OCI-LY1 (cell line): ENCODE measurements at regions not wholly inside any gene's neighbourhood (a gene's known extent, or its start where the extent isn't known, plus 50 kb on each side); places are given as distances from the start of the nearest gene placed in this dataset.

Experiments used
- H2AFZ ChIP-seq: fragments of 200-600 bp; sonication (generic), shearing (Covaris generic); 2 replicates; pipeline ENCODE4 v1.6.0; 2014; ENCODE audit warnings: antibody characterized with exemption, mild to moderate bottlenecking, low read length
- H3F3A ChIP-seq: fragments of 200-600 bp; sonication (generic), shearing (Covaris generic); 2 replicates; pipeline ENCODE4 v1.6.0; 2014; ENCODE audit warnings: mild to moderate bottlenecking, antibody characterized with exemption, low read length, moderate library complexity; ENCODE audit not compliant: insufficient read depth
- H3K27ac ChIP-seq: fragments of 200-600 bp; sonication (generic); 2 replicates; pipeline ENCODE4 v1.5.1; 2014; ENCODE audit warnings: low read length, mixed run types, mild to moderate bottlenecking, low read depth; ENCODE audit not compliant: poor library complexity, severe bottlenecking
- H3K27me3 ChIP-seq: fragments of 200-600 bp; sonication (generic); 2 replicates; pipeline ENCODE4 v1.6.0; 2014; ENCODE audit warnings: antibody characterized with exemption, mild to moderate bottlenecking, low read length, moderate library complexity; ENCODE audit not compliant: insufficient read depth
- H3K36me3 ChIP-seq: fragments of 200-600 bp; sonication (generic); 2 replicates; pipeline ENCODE4 v1.6.1; 2014; ENCODE audit warnings: mild to moderate bottlenecking, antibody characterized with exemption, low read length, moderate library complexity, mixed read lengths; ENCODE audit not compliant: insufficient read depth
- H3K4me1 ChIP-seq: fragments of 200-600 bp; sonication (generic); 2 replicates; pipeline ENCODE4 v1.5.1; 2014; ENCODE audit warnings: mild to moderate bottlenecking, low read length, moderate library complexity; ENCODE audit not compliant: insufficient read depth, severe bottlenecking
- H3K4me2 ChIP-seq: fragments of 200-600 bp; sonication (generic), shearing (Covaris generic); 2 replicates; pipeline ENCODE4 v1.6.1; 2014; ENCODE audit warnings: low read length
- H3K4me3 ChIP-seq: fragments of 200-600 bp; sonication (generic); 2 replicates; pipeline ENCODE4 v1.5.1; 2014; ENCODE audit warnings: low read length, low read depth, mild to moderate bottlenecking, mixed read lengths; ENCODE audit not compliant: poor library complexity, severe bottlenecking
- H3K79me2 ChIP-seq: fragments of 200-600 bp; shearing (Covaris generic); 2 replicates; pipeline ENCODE4 v1.6.1; 2016; ENCODE audit warnings: mixed run types, low read length, mixed read lengths; ENCODE audit not compliant: insufficient read depth
- H3K9ac ChIP-seq: fragments of 200-600 bp; sonication (generic), shearing (Covaris generic); 2 replicates; pipeline ENCODE4 v1.6.1; 2014; ENCODE audit warnings: mild to moderate bottlenecking, low read length, mixed read lengths
- H3K9me2 ChIP-seq: fragments of 200-600 bp; sonication (generic), shearing (Covaris generic); 2 replicates; pipeline ENCODE4 v1.6.1; 2014; ENCODE audit warnings: low read depth, mild to moderate bottlenecking, low read length, mixed read lengths
- H3K9me3 ChIP-seq: fragments of 200-600 bp; shearing (Covaris generic); 2 replicates; pipeline ENCODE4 v1.6.1; 2014; ENCODE audit warnings: low read length, mixed read lengths
- H4K20me1 ChIP-seq: fragments of 200-600 bp; sonication (generic), shearing (Covaris generic); 2 replicates; pipeline ENCODE4 v1.6.0; 2016; ENCODE audit warnings: mild to moderate bottlenecking, low read length; ENCODE audit not compliant: insufficient read depth
- CTCF ChIP-seq: fragments of 200-600 bp; sonication (generic), shearing (Covaris generic); IDR thresholded peaks from 2 replicates; pipeline ENCODE4 v1.5.1; 2017; ENCODE audit warnings: mild to moderate bottlenecking, antibody characterized with exemption, low read length, moderate library complexity, mixed read lengths
- EZH2 ChIP-seq: fragments of 200-600 bp; sonication (generic), shearing (Covaris generic); IDR thresholded peaks from 2 replicates; pipeline ENCODE4 v1.8.0; 2017; ENCODE audit warnings: borderline replicate concordance, mixed run types, mild to moderate bottlenecking, antibody characterized with exemption, low read length, moderate library complexity, mixed read lengths

DNA sequence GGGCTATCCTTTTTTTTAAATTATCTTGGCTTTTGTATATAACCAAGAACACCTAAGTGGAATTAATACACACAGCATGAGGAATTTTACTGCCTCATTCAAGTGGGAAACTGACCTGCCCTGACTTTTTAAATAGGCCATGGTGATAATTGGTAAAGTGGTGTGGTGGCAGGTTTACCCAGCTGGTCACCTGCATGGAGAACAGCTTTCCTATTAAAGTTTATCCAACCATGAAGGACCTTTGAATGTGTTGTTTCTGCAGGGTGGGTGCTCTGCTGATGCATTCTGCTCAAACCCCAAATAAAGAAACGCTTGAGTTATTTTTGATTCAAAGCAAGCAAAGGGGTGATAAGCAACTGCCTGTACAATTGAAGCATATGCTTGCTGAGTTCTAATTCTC, 261.0 kb upstream of the GRIN3A start:
- Histone ChIP-seq H3K79me2 (no peaks in the 10 kb centered on the region), H2AFZ (no peak overlapping the region), H3K4me3 (no peak overlapping the region), H3K27me3 (no peaks in the 10 kb centered on the region), H3K9me2 (no peaks in the 10 kb centered on the region), H3K4me2 (no peak overlapping the region), H3K9me3 (no peaks in the 10 kb centered on the region), H3F3A (no peaks in the 10 kb centered on the region), H3K27ac (no peak overlapping the region), H3K4me1 (no peaks in the 10 kb centered on the region), H4K20me1 (no peaks in the 10 kb centered on the region), H3K36me3 (no peaks in the 10 kb centered on the region), H3K9ac (no peak overlapping the region)
- TF ChIP-seq CTCF (no peak), EZH2 (no peak)

DNA sequence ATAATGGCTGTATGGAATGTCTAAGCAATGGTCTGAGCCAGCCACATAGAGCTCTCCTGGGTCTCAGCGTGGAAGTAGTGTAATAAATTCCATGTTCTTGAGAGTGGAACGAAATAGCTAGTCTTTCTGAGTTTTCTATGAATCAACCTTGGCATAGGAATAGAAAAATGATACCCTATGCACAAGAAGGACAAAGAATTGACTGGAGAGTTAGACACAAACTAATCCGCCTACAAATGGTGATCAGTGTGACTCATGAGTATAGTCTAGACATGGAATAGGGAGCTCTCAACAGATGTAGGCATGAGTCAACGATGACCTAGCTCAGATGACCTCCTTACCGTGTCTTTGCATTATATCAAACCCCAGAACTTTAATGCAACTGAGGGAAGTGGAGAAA, 256.8 kb upstream of the GRIN3A start:
- Histone ChIP-seq H3K27ac (no peak overlapping the region), H3K27me3 (no peaks in the 10 kb centered on the region), H3K9me3 (no peaks in the 10 kb centered on the region), H3K36me3 (no peaks in the 10 kb centered on the region), H4K20me1 (no peaks in the 10 kb centered on the region), H3K4me1 (no peaks in the 10 kb centered on the region), H3K9me2 (no peaks in the 10 kb centered on the region), H3F3A (no peaks in the 10 kb centered on the region), H2AFZ (no peak overlapping the region), H3K4me3 (no peak overlapping the region), H3K9ac (no peak overlapping the region), H3K79me2 (no peaks in the 10 kb centered on the region), H3K4me2 (no peak overlapping the region)
- TF ChIP-seq CTCF (no peak), EZH2 (no peak)

DNA sequence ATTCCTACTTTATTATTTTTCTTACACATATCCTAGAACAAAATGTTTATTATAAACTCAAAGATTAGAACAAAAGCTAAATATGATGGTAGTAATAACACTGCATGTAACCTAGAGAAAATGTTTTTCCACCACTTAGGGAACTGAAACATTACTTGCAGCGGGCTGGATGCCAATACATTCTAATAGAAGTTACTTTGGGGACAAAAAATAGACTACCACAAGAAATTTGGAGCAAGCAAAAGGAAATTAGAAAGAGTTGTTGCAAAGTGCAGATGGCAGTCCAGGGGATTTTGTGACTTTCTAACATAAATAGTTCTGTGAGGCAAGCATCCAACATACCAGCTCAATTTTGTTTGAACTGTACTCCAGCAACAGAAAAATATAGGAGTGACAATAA, 255.3 kb upstream of the GRIN3A start:
- no peaks in the 10 kb centered on the region for H3K36me3 ChIP-seq
- H3K4me3 ChIP-seq: no peak overlapping the region
- H3K4me1 ChIP-seq: no peaks in the 10 kb centered on the region
- H3K79me2 ChIP-seq: no peaks in the 10 kb centered on the region
- H3K9ac ChIP-seq: no peak overlapping the region
- H3K4me2 ChIP-seq: no peak overlapping the region
- H3K9me2 ChIP-seq: no peaks in the 10 kb centered on the region
- H2AFZ ChIP-seq: no peak overlapping the region
- no peaks in the 10 kb centered on the region for H3K9me3 ChIP-seq
- H3K27ac ChIP-seq: no peak overlapping the region
- no peak for TF ChIP-seq EZH2
- no peak for TF ChIP-seq CTCF
- no peaks in the 10 kb centered on the region for H4K20me1 ChIP-seq
- H3F3A ChIP-seq: no peaks in the 10 kb centered on the region
- no peaks in the 10 kb centered on the region for H3K27me3 ChIP-seq
